ENCODE measurements at regions not wholly inside any gene's neighbourhood (a gene's known extent, or its start where the extent isn't known, plus 50 kb on each side); places are given as distances from the start of the nearest gene placed in this dataset.

GRCh38 chr12:115362339-115362976, 678.5 kb upstream of the TBX3 start:
- TF ChIP-seq CTCF (conservative IDR thresholded peaks at IDR 0.05) = no peak
- no peak for TF ChIP-seq ZFX (IDR thresholded peaks at IDR 0.05)
- H3K27ac ChIP-seq = no peak overlapping the region

- TF ChIP-seq ZFX (IDR thresholded peaks at IDR 0.05) (no peak), CTCF (conservative IDR thresholded peaks at IDR 0.05) (no peak)
- H3K27ac ChIP-seq = no peak overlapping the region
Measured at GRCh38 chr12:115357681-115358080, 673.7 kb upstream of the TBX3 start.

GRCh38 chr12:115355301-115355700, 671.3 kb upstream of the TBX3 start:
- TF ChIP-seq ZFX (IDR thresholded peaks at IDR 0.05) (no peak), CTCF (conservative IDR thresholded peaks at IDR 0.05) (no peak)
- no peak overlapping the region for H3K27ac ChIP-seq

GRCh38 chr12:115354007-115354890, 670.3 kb upstream of the TBX3 start:
- no peak overlapping the region for H3K27ac ChIP-seq
- no peak for TF ChIP-seq ZFX (IDR thresholded peaks at IDR 0.05)
- no peak for TF ChIP-seq CTCF (conservative IDR thresholded peaks at IDR 0.05)

GRCh38 chr12:115353467-115353866, 669.5 kb upstream of the TBX3 start:
- TF ChIP-seq CTCF (conservative IDR thresholded peaks at IDR 0.05) (no peak), ZFX (IDR thresholded peaks at IDR 0.05) (no peak)
- no peak overlapping the region for H3K27ac ChIP-seq

GRCh38 chr12:115351514-115352077, 667.6 kb upstream of the TBX3 start:
- no peak overlapping the region for H3K27ac ChIP-seq
- TF ChIP-seq ZFX (IDR thresholded peaks at IDR 0.05) = no peak

- no peak overlapping the region for H3K27ac ChIP-seq
- no peak for TF ChIP-seq CTCF (conservative IDR thresholded peaks at IDR 0.05)
- no peak for TF ChIP-seq ZFX (IDR thresholded peaks at IDR 0.05)
Measured at GRCh38 chr12:115349711-115350110, 665.7 kb upstream of the TBX3 start.

Measured in C4-2B (cell line).